Liver (tissue), 8 donors: ENCODE measurements at regions not wholly inside any gene's neighbourhood (a gene's known extent, or its start where the extent isn't known, plus 50 kb on each side); places are given as distances from the start of the nearest gene placed in this dataset.
"Not testable (repeated sequence)": the region's sequence is repeated elsewhere in the genome, so short reads cannot be mapped to it uniquely, and the experiment has no call there.

Experiments
- DNase-seq: peaks from one replicate; pipeline ENCODE4 v3.0.0-alpha.2; 2017; ENCODE audit warnings: low spot score
- H3K27ac ChIP-seq, 2 donors: one replicate each; pipeline ENCODE4 v1.7.0; 2013; ENCODE audit warnings: inconsistent platforms in 2 of 2, low read length in 2 of 2, control low read depth in 1 of 2, low read depth in 1 of 2, mild to moderate bottlenecking in 1 of 2
- H3K27me3 ChIP-seq, 4 donors: one replicate each; pipeline versions ENCODE4 v1.6.1 to v1.7.0; 2013; ENCODE audit warnings: low read length in 3 of 4, inconsistent platforms in 1 of 4, mild to moderate bottlenecking in 1 of 4, moderate library complexity in 1 of 4; ENCODE audit not compliant: control insufficient read depth in 4 of 4, insufficient read depth in 4 of 4
- H3K36me3 ChIP-seq, 4 donors: one replicate each; pipeline versions ENCODE4 v1.6.1 to v1.7.0; 2013; ENCODE audit warnings: low read length in 3 of 4, mild to moderate bottlenecking in 3 of 4, low read depth in 1 of 4, moderate library complexity in 1 of 4; ENCODE audit not compliant: control insufficient read depth in 4 of 4, insufficient read depth in 3 of 4
- H3K4me1 ChIP-seq, 4 donors: one replicate each; pipeline versions ENCODE4 v1.6.1 to v1.7.0; 2013; ENCODE audit warnings: low read length in 3 of 4, mild to moderate bottlenecking in 3 of 4, moderate library complexity in 1 of 4; ENCODE audit not compliant: control insufficient read depth in 4 of 4, insufficient read depth in 4 of 4
- H3K4me3 ChIP-seq, 3 donors: one replicate each; pipeline versions ENCODE4 v1.6.1 to v1.7.0; 2013; ENCODE audit warnings: low read length in 3 of 3, control low read depth in 1 of 3, low read depth in 1 of 3, mild to moderate bottlenecking in 1 of 3
- H3K9ac ChIP-seq, 2 donors: one replicate each; pipeline ENCODE4 v1.7.0; 2013; ENCODE audit warnings: low read length in 2 of 2, mild to moderate bottlenecking in 2 of 2, moderate library complexity in 2 of 2, control low read depth in 1 of 2, low read depth in 1 of 2
- H3K9me3 ChIP-seq, 4 donors: one replicate each; pipeline versions ENCODE4 v1.6.1 to v1.7.0; 2013; ENCODE audit warnings: low read length in 3 of 4; ENCODE audit not compliant: control insufficient read depth in 4 of 4
- CTCF ChIP-seq: fragments of 150-350 bp; IDR thresholded peaks from 2 replicates; pipeline ENCODE4 v1.5.1; 2017; ENCODE audit warnings: improper control_type of control experiment, low read depth, low read length; ENCODE audit not compliant: missing input control
- EGR1 ChIP-seq, 2 donors: IDR thresholded peaks; 2 replicates each; pipeline ENCODE4 v1.6.1; 2016 to 2018; ENCODE audit warnings: antibody characterized with exemption in 2 of 2, low read depth in 2 of 2
- FOXA1 ChIP-seq: IDR thresholded peaks from 2 replicates; pipeline ENCODE4 v1.6.1; 2016; ENCODE audit warnings: antibody characterized with exemption
- GABPA ChIP-seq, 2 donors: IDR thresholded peaks in 1 of 2; conservative IDR thresholded peaks in 1 of 2; 2 replicates each; pipeline ENCODE4 v1.6.1; 2016; ENCODE audit warnings: antibody characterized with exemption in 2 of 2, mild to moderate bottlenecking in 1 of 2, moderate library complexity in 1 of 2
- HNF4A ChIP-seq, 2 donors: conservative IDR thresholded peaks; 2 replicates each; pipeline ENCODE4 v1.6.1; 2016; ENCODE audit warnings: antibody characterized with exemption in 2 of 2, mild to moderate bottlenecking in 2 of 2
- HNF4G ChIP-seq: IDR thresholded peaks from 2 replicates; pipeline ENCODE4 v1.6.1; 2016; ENCODE audit warnings: antibody characterized with exemption
- JUND ChIP-seq, 2 donors: IDR thresholded peaks; 2 replicates each; pipeline ENCODE4 v1.6.1; 2016; ENCODE audit warnings: antibody characterized with exemption in 2 of 2
- RAD21 ChIP-seq, 2 donors: IDR thresholded peaks; 2 replicates each; pipeline ENCODE4 v1.6.1; 2016; ENCODE audit warnings: antibody characterized with exemption in 2 of 2, mild to moderate bottlenecking in 2 of 2
- REST ChIP-seq: IDR thresholded peaks from 2 replicates; pipeline ENCODE4 v1.6.1; 2016; ENCODE audit warnings: antibody characterized with exemption, mild to moderate bottlenecking
- RXRA ChIP-seq, 2 donors: IDR thresholded peaks; 2 replicates each; pipeline ENCODE4 v1.6.1; 2017 to 2018; ENCODE audit warnings: antibody characterized with exemption in 2 of 2, mild to moderate bottlenecking in 1 of 2
- SP1 ChIP-seq: IDR thresholded peaks from 2 replicates; pipeline ENCODE4 v1.6.1; 2018; ENCODE audit warnings: antibody characterized with exemption, mild to moderate bottlenecking
- TAF1 ChIP-seq: conservative IDR thresholded peaks from 2 replicates; pipeline ENCODE4 v1.6.1; 2016; ENCODE audit warnings: antibody characterized with exemption, mild to moderate bottlenecking
- WGBS: extraction: QIAGEN DNeasy Blood & Tissue Kit; methylation state at CpG from one replicate; pipeline ENCODE4 v1.1.7; 2013; 5-methylcytosine and 5-hydroxymethylcytosine counted together
- TF ChIP-seq, protein P1 (sequence below): IDR thresholded peaks from 2 replicates; pipeline ENCODE4 v1.6.1; 2016; ENCODE audit warnings: antibody characterized with exemption
- donor health status: healthy.
- donor health status: healthy.
- donor health status: healthy.
- donor health status: healthy.
- donor health status: healthy.

- TF ChIP-seq CTCF (no peak), TAF1 (no peak), RAD21 (IDR thresholded peaks at IDR 0.05) (no peak), JUND (IDR thresholded peaks at IDR 0.05) (no peak)
These were observed 251.3 kb downstream of the ANKRD60 start (continued) for GRCh38 chr20:57977141-57977540.

DNA sequence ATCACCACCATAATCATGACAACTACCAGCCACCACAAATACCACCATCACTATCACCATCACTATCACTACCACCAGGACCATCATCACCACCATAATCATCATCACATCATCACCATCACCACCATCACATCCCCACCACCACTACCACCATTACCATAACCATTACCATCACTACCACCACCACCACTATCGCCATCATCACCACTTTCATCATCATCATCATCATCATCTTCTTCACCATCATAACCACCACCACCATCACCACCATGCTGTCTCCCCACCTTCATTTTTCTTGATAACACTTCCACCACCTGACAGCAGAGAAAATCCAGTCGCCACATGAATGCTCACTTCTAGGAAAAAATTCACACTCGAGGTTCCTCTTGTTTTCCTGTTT lies 253.6 kb downstream of the ANKRD60 start:
- H3K27me3 ChIP-seq: no peaks in the 10 kb centered on the region
- WGBS: 89% methylated on average over 3 of the region's 3 CpGs
- H3K27ac ChIP-seq: no peak overlapping the region
- H3K9ac ChIP-seq: no peak overlapping the region
- H3K4me1 ChIP-seq: no peaks in the 10 kb centered on the region
- H3K4me3 ChIP-seq: no peak overlapping the region
- no peak for TF ChIP-seq REST
- TF ChIP-seq JUND (IDR thresholded peaks at IDR 0.05): no peak
- no peak for TF ChIP-seq EGR1 (IDR thresholded peaks at IDR 0.05; ENCODE audit: low read depth in 2 of 2)
- no peak for TF ChIP-seq FOXA1
- TF ChIP-seq RAD21 (IDR thresholded peaks at IDR 0.05): no peak
- no peak for TF ChIP-seq HNF4A (conservative IDR thresholded peaks at IDR 0.05)
- TF ChIP-seq GABPA (IDR thresholded peaks at IDR 0.05 in 1 of 2, conservative IDR thresholded peaks at IDR 0.05 in 1 of 2): no peak
- no peak for TF ChIP-seq TAF1
- TF ChIP-seq RXRA (IDR thresholded peaks at IDR 0.05): no peak
- no peak for DNase-seq
- H3K9me3 ChIP-seq: peaks cover 0 to 3% (median 0%) of the 10 kb centered on the region in 4 donors
- no peaks in the 10 kb centered on the region for H3K36me3 ChIP-seq

- TF ChIP-seq REST (no peak), FOXA1 (no peak), RAD21 (IDR thresholded peaks at IDR 0.05) (no peak), HNF4G (no peak), EGR1 (IDR thresholded peaks at IDR 0.05; ENCODE audit: low read depth in 2 of 2) (no peak), SP1 (no peak)
- TF ChIP-seq, protein P1, sequence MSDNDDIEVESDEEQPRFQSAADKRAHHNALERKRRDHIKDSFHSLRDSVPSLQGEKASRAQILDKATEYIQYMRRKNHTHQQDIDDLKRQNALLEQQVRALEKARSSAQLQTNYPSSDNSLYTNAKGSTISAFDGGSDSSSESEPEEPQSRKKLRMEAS: no peak
- no peak for DNase-seq
- peaks cover 0 to 3% (median 0%) of the 10 kb centered on the region in 4 donors for H3K9me3 ChIP-seq
- H3K36me3 ChIP-seq: no peaks in the 10 kb centered on the region
- no peak overlapping the region for H3K4me3 ChIP-seq
- no peaks in the 10 kb centered on the region for H3K4me1 ChIP-seq
- H3K27ac ChIP-seq: no peak overlapping the region
- no peaks in the 10 kb centered on the region for H3K27me3 ChIP-seq
- 78% methylated on average over 3 of the region's 3 CpGs for WGBS
- H3K9ac ChIP-seq: no peak overlapping the region
These were observed 254.6 kb downstream of the ANKRD60 start for GRCh38 chr20:57973886-57974285.

- H3K4me3 ChIP-seq, H3K27ac ChIP-seq, H3K9ac ChIP-seq, H3K27me3 ChIP-seq, H3K36me3 ChIP-seq, H3K4me1 ChIP-seq, H3K9me3 ChIP-seq, DNase-seq: not testable (repeated sequence)
- WGBS: 90% methylated on average over 1 of the region's 1 CpG
These were observed 256.9 kb downstream of the ANKRD60 start for GRCh38 chr20:57971583-57971982.
